ENCODE measurements at regions not wholly inside any gene's neighbourhood (a gene's known extent, or its start where the extent isn't known, plus 50 kb on each side); places are given as distances from the start of the nearest gene placed in this dataset.
"Not testable (repeated sequence)": the region's sequence is repeated elsewhere in the genome, so short reads cannot be mapped to it uniquely, and the experiment has no call there.

- no peak overlapping the region for H3K4me3 Mint-ChIP-seq
- no peaks in the 10 kb centered on the region for H3K4me1 Mint-ChIP-seq (ENCODE audit: low read depth in 2 of 2)
- ATAC-seq (no peak), DNase-seq (ENCODE audit: low spot score) (no peak)
- H3K27me3 Mint-ChIP-seq, result no peaks in the 10 kb centered on the region
- no peak overlapping the region for H3K27ac Mint-ChIP-seq
- peaks cover 3% of the 10 kb centered on the region for H3K9me3 Mint-ChIP-seq
- H3K36me3 Mint-ChIP-seq, result no peaks in the 10 kb centered on the region
Measured at GRCh38 chr4:36582198-36582597, 300.8 kb downstream of the DTHD1 start.

DNA sequence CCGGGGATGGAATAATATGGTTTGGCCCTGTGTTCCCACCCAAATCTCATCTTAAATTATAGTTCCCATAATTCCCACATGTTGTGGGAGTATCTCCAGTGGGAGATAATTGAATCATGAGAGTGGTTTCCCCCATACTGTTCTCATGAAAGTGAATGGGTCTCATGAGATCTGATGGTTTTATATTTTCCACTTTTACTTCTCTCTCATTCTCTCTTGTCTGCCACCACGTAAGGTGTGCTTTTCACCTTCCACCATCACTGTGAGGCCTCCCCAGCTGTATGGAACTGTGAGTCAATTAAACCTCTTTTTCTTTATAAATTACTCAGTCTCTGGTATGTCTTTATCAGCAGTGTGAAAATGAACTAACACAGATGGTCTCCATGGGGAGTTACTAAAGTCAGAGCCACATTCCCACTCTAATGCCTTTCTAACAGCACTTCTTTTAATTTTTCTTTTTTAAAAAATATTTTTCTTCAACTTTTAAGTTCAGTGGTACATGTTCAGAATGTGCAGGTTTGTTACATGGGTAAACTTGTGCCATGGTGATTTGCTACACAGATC is 306.6 kb downstream of the DTHD1 start:
- ATAC-seq (no peak), DNase-seq (ENCODE audit: low spot score) (no peak)
- no peaks in the 10 kb centered on the region for H3K4me1 Mint-ChIP-seq (ENCODE audit: low read depth in 2 of 2)
- no peaks in the 10 kb centered on the region for H3K36me3 Mint-ChIP-seq
- H3K4me3 Mint-ChIP-seq, result no peak overlapping the region
- no peak overlapping the region for H3K27ac Mint-ChIP-seq
- H3K9me3 Mint-ChIP-seq, result peaks cover 6% of the 10 kb centered on the region
- H3K27me3 Mint-ChIP-seq, result no peaks in the 10 kb centered on the region

- H3K27ac Mint-ChIP-seq, result no peak overlapping the region
- H3K4me3 Mint-ChIP-seq, result no peak overlapping the region
- DNase-seq (ENCODE audit: low spot score) (no peak), ATAC-seq (no peak)
- H3K27me3 Mint-ChIP-seq, result no peaks in the 10 kb centered on the region
- no peaks in the 10 kb centered on the region for H3K36me3 Mint-ChIP-seq
- peaks cover 10% of the 10 kb centered on the region for H3K9me3 Mint-ChIP-seq
- H3K4me1 Mint-ChIP-seq (ENCODE audit: low read depth in 2 of 2), result no peaks in the 10 kb centered on the region
Measured at GRCh38 chr4:36590343-36590742, 308.9 kb downstream of the DTHD1 start.

DNA sequence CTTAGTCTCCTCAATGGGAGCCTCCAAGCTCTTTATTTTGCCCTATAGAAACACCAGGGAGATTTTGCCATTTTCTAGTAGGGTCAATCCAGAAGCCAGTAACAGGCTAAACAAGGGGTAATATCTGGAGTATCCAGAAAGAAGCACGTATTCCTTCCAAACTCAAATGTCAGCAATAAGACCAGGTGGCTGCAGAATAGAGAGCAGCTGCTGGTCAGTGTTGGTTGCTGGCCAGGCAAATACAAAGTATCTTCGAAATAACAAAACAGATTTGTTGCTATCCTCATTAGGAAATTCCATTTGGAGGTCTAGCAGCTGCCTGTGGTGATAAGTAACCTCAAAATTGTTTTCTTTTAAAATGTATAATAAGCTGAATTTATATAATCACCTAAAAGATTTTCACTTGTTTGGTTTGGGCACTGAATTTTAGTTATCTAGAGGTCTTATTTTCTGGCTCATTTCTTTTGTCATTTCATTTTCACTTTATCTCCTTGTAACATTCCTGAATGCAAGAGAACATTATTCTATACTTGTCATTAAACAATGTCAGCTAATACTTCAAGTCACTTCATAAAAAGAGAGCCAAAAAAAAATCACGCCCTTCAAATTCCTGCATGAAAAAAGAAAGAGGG is 320.6 kb downstream of the DTHD1 start:
- no peak overlapping the region for H3K27ac Mint-ChIP-seq
- no peaks in the 10 kb centered on the region for H3K36me3 Mint-ChIP-seq
- ATAC-seq (no peak), DNase-seq (ENCODE audit: low spot score) (no peak)
- H3K9me3 Mint-ChIP-seq, result no peaks in the 10 kb centered on the region
- no peaks in the 10 kb centered on the region for H3K4me1 Mint-ChIP-seq (ENCODE audit: low read depth in 2 of 2)
- no peaks in the 10 kb centered on the region for H3K27me3 Mint-ChIP-seq
- no peak overlapping the region for H3K4me3 Mint-ChIP-seq

DNA sequence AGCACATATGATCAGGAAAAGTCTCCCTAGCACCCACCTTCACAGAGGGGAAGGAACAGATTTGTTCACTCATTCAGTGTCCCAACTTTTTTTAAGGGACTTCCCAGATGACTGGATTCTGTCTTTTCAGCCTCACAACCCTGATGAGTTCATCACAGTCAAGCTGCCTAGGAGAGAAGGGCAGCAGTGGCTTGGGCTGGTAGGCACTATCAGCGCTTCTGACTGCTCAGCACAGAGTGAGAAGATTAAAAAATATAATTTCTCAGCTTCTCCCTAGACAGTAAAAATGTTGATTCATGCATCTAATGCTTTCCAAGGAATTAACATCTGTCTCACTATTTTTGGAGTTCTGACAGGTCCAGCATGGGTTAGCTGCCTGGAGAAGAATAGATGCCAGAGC is 328.2 kb downstream of the DTHD1 start:
- no peak overlapping the region for H3K27ac Mint-ChIP-seq
- H3K4me1 Mint-ChIP-seq (ENCODE audit: low read depth in 2 of 2), result no peaks in the 10 kb centered on the region
- DNase-seq (ENCODE audit: low spot score), result no peak
- no peak overlapping the region for H3K4me3 Mint-ChIP-seq
- ATAC-seq, result no peak
- H3K9me3 Mint-ChIP-seq, result peaks cover 8% of the 10 kb centered on the region
- no peaks in the 10 kb centered on the region for H3K36me3 Mint-ChIP-seq
- no peaks in the 10 kb centered on the region for H3K27me3 Mint-ChIP-seq

GRCh38 chr4:36610628-36611027 is 329.2 kb downstream of the DTHD1 start:
- Mint-ChIP-seq H3K9me3 (peaks cover 8% of the 10 kb centered on the region), H3K4me1 (ENCODE audit: low read depth in 2 of 2) (no peaks in the 10 kb centered on the region), H3K36me3 (no peaks in the 10 kb centered on the region), H3K27me3 (no peaks in the 10 kb centered on the region), H3K27ac (no peak overlapping the region), H3K4me3 (no peak overlapping the region)
- DNase-seq (ENCODE audit: low spot score), result no peak
- ATAC-seq, result no peak

DNA sequence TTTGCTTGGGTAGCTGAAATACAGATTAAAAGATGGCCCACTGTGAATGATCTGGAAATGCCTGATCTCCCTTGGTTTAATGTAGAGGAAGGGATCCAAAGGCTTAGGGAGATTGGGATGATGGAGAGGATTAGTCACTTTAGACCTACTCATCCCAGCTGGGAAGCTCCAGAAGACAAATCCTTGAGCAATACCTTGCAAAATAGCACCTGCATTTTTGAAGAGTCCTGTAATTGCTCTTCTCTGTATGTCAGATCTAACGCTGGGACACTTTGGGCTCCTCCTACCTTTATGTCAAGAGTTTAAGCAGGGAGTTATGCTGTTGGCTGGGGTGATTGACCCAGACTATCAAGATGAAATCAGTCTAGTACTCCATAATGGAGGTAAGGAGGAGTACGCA is 331.7 kb downstream of the DTHD1 start:
- not testable (repeated sequence) for DNase-seq (ENCODE audit: low spot score); ATAC-seq; H3K27me3 Mint-ChIP-seq; H3K27ac Mint-ChIP-seq; H3K4me1 Mint-ChIP-seq (ENCODE audit: low read depth in 2 of 2); H3K4me3 Mint-ChIP-seq; H3K36me3 Mint-ChIP-seq
- H3K9me3 Mint-ChIP-seq, result peaks cover 11% of the 10 kb centered on the region

DNA sequence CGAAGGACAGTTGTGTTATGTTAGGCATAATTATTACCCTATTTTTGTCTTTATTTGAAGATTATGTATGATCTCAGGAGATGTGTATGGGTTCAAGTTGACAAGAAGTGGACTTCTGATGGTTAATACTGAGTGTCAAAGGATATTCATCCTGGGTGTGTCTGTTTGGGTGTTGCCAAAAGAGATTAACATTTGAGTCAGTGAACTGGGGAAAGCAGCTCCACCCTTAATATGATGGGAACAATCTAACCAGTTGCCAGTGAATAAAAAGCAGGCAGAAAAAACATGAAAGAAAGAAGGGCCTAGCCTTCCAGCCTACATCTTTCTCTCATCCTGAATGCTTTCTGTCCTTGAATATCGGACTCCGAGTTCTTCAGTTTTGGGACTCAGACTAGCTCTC is 332.6 kb downstream of the DTHD1 start:
- H3K9me3 Mint-ChIP-seq, result peaks cover 11% of the 10 kb centered on the region
- H3K36me3 Mint-ChIP-seq, result no peaks in the 10 kb centered on the region

GRCh38 chr4:36618102-36618501 is 336.7 kb downstream of the DTHD1 start:
- no peak for DNase-seq (ENCODE audit: low spot score)
- Mint-ChIP-seq H3K4me3 (no peak overlapping the region), H3K27ac (no peak overlapping the region), H3K4me1 (ENCODE audit: low read depth in 2 of 2) (no peaks in the 10 kb centered on the region), H3K36me3 (no peaks in the 10 kb centered on the region), H3K27me3 (no peaks in the 10 kb centered on the region), H3K9me3 (peaks cover 3% of the 10 kb centered on the region)
- ATAC-seq, result no peak

More for the DNA sequence above, 332.6 kb downstream of the DTHD1 start:
- no peak overlapping the region for H3K27ac Mint-ChIP-seq
- no peaks in the 10 kb centered on the region for H3K4me1 Mint-ChIP-seq (ENCODE audit: low read depth in 2 of 2)
- no peak overlapping the region for H3K4me3 Mint-ChIP-seq
- no peak for ATAC-seq
- no peaks in the 10 kb centered on the region for H3K27me3 Mint-ChIP-seq
- no peak for DNase-seq (ENCODE audit: low spot score)

DNA sequence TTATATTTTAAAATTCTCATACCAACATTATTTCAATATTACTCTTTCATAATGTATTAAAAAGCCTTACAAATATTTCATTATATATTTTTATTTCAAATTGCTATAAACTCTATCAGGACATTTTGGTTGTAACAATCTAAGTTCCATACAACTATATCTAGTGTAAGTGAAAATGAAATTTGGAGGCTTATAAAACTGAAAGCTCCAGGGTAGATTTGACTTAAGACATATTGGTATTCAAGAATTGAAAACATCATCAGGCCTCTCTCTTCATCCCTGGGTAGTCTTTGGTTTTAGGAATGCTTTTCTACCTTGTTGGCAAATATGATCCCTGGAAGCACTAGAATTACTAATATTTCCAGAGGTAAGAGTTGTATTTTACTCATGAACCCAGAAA is 342.6 kb downstream of the DTHD1 start:
- Mint-ChIP-seq H3K9me3 (peaks cover 2% of the 10 kb centered on the region), H3K4me1 (ENCODE audit: low read depth in 2 of 2) (no peaks in the 10 kb centered on the region), H3K27me3 (no peaks in the 10 kb centered on the region), H3K36me3 (no peaks in the 10 kb centered on the region), H3K4me3 (no peak overlapping the region), H3K27ac (no peak overlapping the region)
- ATAC-seq (no peak), DNase-seq (ENCODE audit: low spot score) (no peak)

GRCh38 chr4:36638273-36638811 is 356.9 kb downstream of the DTHD1 start:
- Mint-ChIP-seq H3K27ac (no peak overlapping the region), H3K27me3 (no peaks in the 10 kb centered on the region), H3K4me1 (ENCODE audit: low read depth in 2 of 2) (no peaks in the 10 kb centered on the region), H3K4me3 (no peak overlapping the region), H3K36me3 (no peaks in the 10 kb centered on the region), H3K9me3 (peaks cover 8% of the 10 kb centered on the region)
- ATAC-seq (no peak), DNase-seq (ENCODE audit: low spot score) (no peak)

DNA sequence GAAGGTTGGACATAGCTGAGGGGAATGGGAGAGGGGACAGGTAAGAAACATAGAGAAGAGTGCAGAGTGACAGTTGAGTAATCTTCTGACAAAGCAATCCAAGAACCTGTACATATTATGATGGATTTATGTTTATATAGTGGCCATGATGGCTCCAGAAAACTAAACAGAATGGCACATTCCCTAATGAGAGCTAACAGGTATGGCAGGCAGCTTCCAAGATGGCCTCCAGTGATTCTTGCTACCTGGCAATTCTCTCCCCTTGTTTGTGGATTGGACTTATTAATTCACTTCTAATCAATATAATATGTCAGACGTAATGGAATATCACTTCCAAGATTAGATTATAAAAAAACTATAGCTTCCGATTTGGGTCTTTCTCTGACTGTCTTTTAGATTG is 359.5 kb downstream of the DTHD1 start:
- H3K9me3 Mint-ChIP-seq, result peaks cover 8% of the 10 kb centered on the region

DNA sequence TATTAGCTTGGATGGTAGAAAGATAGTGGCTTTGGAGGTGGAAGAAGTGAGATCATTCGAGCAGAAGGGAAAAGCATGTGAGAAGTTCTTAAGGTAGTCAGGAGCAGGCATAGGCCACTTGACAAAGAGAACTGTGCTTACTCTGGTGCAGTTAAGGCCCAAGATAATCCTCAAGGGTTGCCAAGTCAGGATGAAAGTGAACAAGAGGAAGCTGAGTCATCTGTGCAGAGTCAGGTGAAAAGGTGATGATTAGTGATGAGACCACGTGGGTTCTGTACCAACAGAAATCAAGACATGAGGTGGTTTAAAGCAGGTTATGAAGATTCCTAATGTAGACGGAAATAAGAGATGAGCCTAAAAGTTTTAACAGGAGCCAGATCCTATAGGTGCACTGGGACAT is 369.8 kb downstream of the DTHD1 start:
- Mint-ChIP-seq H3K27me3 (no peaks in the 10 kb centered on the region), H3K27ac (no peak overlapping the region), H3K9me3 (peaks cover 7% of the 10 kb centered on the region), H3K4me3 (no peak overlapping the region), H3K36me3 (no peaks in the 10 kb centered on the region), H3K4me1 (ENCODE audit: low read depth in 2 of 2) (peaks cover 0 to 4% of the 10 kb centered on the region in 2 donors)
- DNase-seq (ENCODE audit: low spot score) (no peak), ATAC-seq (no peak)

More for the DNA sequence above, 359.5 kb downstream of the DTHD1 start:
- Mint-ChIP-seq H3K27ac (no peak overlapping the region), H3K4me1 (ENCODE audit: low read depth in 2 of 2) (no peaks in the 10 kb centered on the region), H3K27me3 (no peaks in the 10 kb centered on the region), H3K4me3 (no peak overlapping the region), H3K36me3 (no peaks in the 10 kb centered on the region)
- ATAC-seq (no peak), DNase-seq (ENCODE audit: low spot score) (no peak)

GRCh38 chr4:36652857-36653256 is 371.4 kb downstream of the DTHD1 start:
- Mint-ChIP-seq H3K27ac (no peak overlapping the region), H3K27me3 (no peaks in the 10 kb centered on the region), H3K9me3 (peaks cover 7% of the 10 kb centered on the region), H3K4me1 (ENCODE audit: low read depth in 2 of 2) (peaks cover 0 to 4% of the 10 kb centered on the region in 2 donors), H3K4me3 (no peak overlapping the region), H3K36me3 (no peaks in the 10 kb centered on the region)
- ATAC-seq (no peak), DNase-seq (ENCODE audit: low spot score) (no peak)

Measured in natural killer cell treated with Interleukin-12 subunit alpha and Interleukin-12 subunit beta and Interleukin-15 and Interleukin-18, amount 100 ng/mL, for 72 hours (primary cell).